ENCODE measurements at regions not wholly inside any gene's neighbourhood (a gene's known extent, or its start where the extent isn't known, plus 50 kb on each side); places are given as distances from the start of the nearest gene placed in this dataset.
"Not testable (repeated sequence)": the region's sequence is repeated elsewhere in the genome, so short reads cannot be mapped to it uniquely, and the experiment has no call there.

DNA sequence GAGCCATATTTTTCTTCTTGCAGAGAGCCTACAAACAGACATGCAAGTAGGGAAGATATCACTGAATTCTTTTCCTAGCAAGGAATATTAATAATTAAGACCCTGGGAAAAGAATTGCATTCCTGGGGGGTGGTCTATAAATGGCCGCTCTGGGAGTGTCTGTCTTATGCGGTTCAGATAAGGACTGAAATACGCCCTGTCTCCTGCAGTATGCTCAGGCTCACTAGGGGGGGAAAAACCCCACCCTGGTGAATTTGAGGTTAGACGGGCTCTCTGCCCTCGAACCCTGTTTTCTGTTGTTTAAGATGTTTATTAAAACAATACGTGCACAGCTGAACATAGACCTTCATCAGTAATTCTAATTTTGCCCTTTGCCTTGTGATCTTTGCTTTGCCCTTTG, 88.6 kb downstream of the WTIP start:
- TF ChIP-seq, protein P1, sequence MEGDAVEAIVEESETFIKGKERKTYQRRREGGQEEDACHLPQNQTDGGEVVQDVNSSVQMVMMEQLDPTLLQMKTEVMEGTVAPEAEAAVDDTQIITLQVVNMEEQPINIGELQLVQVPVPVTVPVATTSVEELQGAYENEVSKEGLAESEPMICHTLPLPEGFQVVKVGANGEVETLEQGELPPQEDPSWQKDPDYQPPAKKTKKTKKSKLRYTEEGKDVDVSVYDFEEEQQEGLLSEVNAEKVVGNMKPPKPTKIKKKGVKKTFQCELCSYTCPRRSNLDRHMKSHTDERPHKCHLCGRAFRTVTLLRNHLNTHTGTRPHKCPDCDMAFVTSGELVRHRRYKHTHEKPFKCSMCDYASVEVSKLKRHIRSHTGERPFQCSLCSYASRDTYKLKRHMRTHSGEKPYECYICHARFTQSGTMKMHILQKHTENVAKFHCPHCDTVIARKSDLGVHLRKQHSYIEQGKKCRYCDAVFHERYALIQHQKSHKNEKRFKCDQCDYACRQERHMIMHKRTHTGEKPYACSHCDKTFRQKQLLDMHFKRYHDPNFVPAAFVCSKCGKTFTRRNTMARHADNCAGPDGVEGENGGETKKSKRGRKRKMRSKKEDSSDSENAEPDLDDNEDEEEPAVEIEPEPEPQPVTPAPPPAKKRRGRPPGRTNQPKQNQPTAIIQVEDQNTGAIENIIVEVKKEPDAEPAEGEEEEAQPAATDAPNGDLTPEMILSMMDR (conservative IDR thresholded peaks at IDR 0.05; ENCODE audit: low read depth, low read length) = not testable (repeated sequence)
- not testable (repeated sequence) for TF ChIP-seq EZH2 (IDR thresholded peaks at IDR 0.05; ENCODE audit: low read length, unreplicated experiment); EZH2phosphoT487 (IDR thresholded peaks at IDR 0.05; ENCODE audit: borderline replicate concordance, low read length)

All from PC-3 (cell line).